ENCODE measurements at regions not wholly inside any gene's neighbourhood (a gene's known extent, or its start where the extent isn't known, plus 50 kb on each side); places are given as distances from the start of the nearest gene placed in this dataset.

DNA sequence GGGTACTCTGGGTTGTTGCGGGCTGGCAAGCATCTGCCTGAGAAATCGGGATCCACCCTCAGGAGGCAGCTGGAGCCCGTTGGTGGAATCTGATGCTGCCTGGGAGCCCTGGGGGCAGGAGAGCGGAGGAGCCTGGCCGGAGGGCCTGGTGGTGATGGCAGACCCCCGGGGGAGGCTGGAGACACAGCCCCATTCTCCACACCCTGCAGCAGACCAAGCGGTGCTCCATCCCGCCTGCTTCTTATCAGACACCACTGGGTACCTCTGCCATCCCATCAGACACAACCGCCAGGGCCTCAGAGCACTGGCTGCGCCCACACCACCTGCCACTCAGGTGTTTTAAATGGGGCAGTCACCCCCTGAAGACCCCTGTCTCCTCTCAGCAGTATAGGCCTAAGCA is 103.9 kb downstream of the RBFOX3 start:
- intact Hi-C loops (cut with DNase I) = no loop called here
- TF ChIP-seq POLR2A (IDR thresholded peaks at IDR 0.05) = no peak
- TF ChIP-seq, protein P1, sequence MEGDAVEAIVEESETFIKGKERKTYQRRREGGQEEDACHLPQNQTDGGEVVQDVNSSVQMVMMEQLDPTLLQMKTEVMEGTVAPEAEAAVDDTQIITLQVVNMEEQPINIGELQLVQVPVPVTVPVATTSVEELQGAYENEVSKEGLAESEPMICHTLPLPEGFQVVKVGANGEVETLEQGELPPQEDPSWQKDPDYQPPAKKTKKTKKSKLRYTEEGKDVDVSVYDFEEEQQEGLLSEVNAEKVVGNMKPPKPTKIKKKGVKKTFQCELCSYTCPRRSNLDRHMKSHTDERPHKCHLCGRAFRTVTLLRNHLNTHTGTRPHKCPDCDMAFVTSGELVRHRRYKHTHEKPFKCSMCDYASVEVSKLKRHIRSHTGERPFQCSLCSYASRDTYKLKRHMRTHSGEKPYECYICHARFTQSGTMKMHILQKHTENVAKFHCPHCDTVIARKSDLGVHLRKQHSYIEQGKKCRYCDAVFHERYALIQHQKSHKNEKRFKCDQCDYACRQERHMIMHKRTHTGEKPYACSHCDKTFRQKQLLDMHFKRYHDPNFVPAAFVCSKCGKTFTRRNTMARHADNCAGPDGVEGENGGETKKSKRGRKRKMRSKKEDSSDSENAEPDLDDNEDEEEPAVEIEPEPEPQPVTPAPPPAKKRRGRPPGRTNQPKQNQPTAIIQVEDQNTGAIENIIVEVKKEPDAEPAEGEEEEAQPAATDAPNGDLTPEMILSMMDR (IDR thresholded peaks at IDR 0.05) = no peak
- WGBS, 2 donors = 65 to 80% methylated on average over 2 to 10 of the region's 10 CpGs
- Histone ChIP-seq H3K27me3 (no peaks in the 10 kb centered on the region), H3K4me1 (no peaks in the 10 kb centered on the region), H3K9me3 (no peaks in the 10 kb centered on the region), H3K27ac (no peak overlapping the region), H3K4me3 (no peak overlapping the region), H3K36me3 (replicated peaks in 1 of 2; ENCODE audit: insufficient read depth in 1 of 2, low read depth in 2 of 2) (no peaks in the 10 kb centered on the region)
- DNase-seq (no peak), ATAC-seq (no peak)

DNA sequence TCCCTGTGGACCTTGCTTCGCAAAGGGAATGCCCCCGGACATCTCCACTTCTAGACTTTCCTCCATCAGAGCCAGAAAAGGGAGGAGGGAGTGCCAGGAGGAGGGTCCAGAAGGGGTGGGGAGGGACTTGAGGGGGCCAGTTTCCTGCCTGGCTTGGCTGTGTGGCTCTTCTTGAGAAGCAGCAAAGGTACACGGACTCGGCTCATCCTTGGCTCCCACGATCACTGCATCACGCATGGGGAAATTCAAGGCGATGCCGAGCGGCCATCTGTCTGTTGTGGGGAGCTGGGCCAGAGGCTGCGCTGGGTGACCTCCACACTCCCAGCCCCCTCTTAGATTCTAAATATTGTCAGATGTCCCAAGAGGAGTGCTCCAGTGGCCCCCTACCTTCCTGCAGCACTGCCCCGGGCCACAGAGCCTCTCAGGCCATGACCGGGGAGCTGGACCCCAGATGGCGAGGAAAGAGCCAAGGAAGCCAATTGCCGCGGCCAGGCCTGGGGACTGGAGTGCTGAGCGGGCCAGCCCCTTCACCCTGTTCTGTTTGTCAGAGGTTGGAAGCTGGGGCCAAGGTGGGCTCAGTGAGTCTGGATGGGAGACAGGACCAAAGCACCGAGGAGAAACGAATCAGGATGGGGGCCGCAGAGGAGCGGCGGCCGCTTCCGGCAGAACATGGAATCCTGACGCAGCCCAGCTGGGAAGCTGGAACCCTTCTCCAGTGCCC is 104.5 kb downstream of the RBFOX3 start:
- H3K27me3 ChIP-seq = no peaks in the 10 kb centered on the region
- no peaks in the 10 kb centered on the region for H3K4me1 ChIP-seq
- 79 to 84% methylated on average over 15 to 24 of the region's 24 CpGs for WGBS, 2 donors
- intact Hi-C loops (cut with DNase I) = no loop called here
- H3K36me3 ChIP-seq (replicated peaks in 1 of 2; ENCODE audit: insufficient read depth in 1 of 2, low read depth in 2 of 2) = no peaks in the 10 kb centered on the region
- DNase-seq = no peak
- H3K27ac ChIP-seq = no peak overlapping the region
- no peak for ATAC-seq
- no peak for TF ChIP-seq POLR2A (IDR thresholded peaks at IDR 0.05)
- TF ChIP-seq, protein P1 (IDR thresholded peaks at IDR 0.05) = no peak
- H3K9me3 ChIP-seq = no peaks in the 10 kb centered on the region
- no peak overlapping the region for H3K4me3 ChIP-seq

DNA sequence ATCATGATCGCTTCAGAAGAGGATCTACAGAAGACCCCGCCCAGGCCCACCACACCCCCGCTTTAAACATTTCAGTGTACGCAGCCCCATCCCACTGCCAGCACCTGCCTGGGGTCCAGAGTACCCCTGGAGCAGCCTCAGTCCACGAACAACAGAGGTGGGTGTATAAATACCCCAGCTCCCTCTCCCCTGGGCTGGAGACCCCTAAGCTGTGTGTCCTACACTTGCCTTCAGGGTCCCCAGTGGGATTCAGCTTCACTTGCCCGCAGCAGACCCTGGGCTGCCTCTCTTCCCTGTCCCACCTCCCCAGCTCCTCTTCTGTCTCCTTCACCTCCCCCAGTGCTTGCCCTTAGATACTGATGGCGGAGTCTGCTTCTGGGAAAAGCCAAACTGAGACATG is 105.7 kb downstream of the RBFOX3 start:
- Histone ChIP-seq H3K36me3 (replicated peaks in 1 of 2; ENCODE audit: insufficient read depth in 1 of 2, low read depth in 2 of 2) (no peaks in the 10 kb centered on the region), H3K4me1 (no peaks in the 10 kb centered on the region), H3K27me3 (no peaks in the 10 kb centered on the region), H3K27ac (no peak overlapping the region), H3K9me3 (no peaks in the 10 kb centered on the region), H3K4me3 (no peak overlapping the region)
- TF ChIP-seq POLR2A (IDR thresholded peaks at IDR 0.05) = no peak
- TF ChIP-seq, protein P1 (IDR thresholded peaks at IDR 0.05) = no peak
- intact Hi-C loops (cut with DNase I) = no loop called here
- no peak for DNase-seq
- WGBS, 2 donors = 69 to 75% methylated on average over 6 to 7 of the region's 7 CpGs
- ATAC-seq = no peak

DNA sequence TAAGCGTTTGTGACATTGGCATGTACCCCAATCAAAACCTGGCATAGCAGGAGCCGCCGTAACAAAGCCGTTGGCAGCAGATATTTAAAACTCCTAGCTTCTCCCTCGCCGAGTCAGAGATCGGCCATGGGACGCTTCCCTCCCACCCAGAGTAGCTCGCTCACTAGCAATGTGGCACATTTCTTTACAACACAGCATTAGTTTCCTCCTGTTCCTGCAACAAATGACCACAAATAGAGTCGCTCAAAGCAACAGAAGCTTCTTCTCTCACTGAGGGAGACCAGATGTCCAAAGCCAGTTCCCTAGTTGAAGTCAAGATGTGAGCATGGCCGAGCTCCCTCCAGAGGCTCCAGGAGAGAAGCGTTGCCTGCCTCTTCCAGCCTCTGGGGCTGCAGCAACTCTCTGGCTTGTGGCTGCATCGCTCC is 106.7 kb downstream of the RBFOX3 start:
- no peaks in the 10 kb centered on the region for H3K4me1 ChIP-seq

More for the DNA sequence above, 106.7 kb downstream of the RBFOX3 start:
- intact Hi-C loops (cut with DNase I) = no loop called here
- Histone ChIP-seq H3K27ac (no peak overlapping the region), H3K9me3 (no peaks in the 10 kb centered on the region), H3K36me3 (replicated peaks in 1 of 2; ENCODE audit: insufficient read depth in 1 of 2, low read depth in 2 of 2) (no peaks in the 10 kb centered on the region), H3K27me3 (no peaks in the 10 kb centered on the region), H3K4me3 (no peak overlapping the region)
- TF ChIP-seq POLR2A (IDR thresholded peaks at IDR 0.05) = no peak
- TF ChIP-seq, protein P1 (IDR thresholded peaks at IDR 0.05) = no peak
- WGBS, 2 donors = 56 to 62% methylated on average over 13 of the region's 13 CpGs
- DNase-seq (no peak), ATAC-seq (no peak)

All from body of pancreas (tissue), 4 donors.